ENCODE measurements at regions not wholly inside any gene's neighbourhood (a gene's known extent, or its start where the extent isn't known, plus 50 kb on each side); places are given as distances from the start of the nearest gene placed in this dataset.

DNA sequence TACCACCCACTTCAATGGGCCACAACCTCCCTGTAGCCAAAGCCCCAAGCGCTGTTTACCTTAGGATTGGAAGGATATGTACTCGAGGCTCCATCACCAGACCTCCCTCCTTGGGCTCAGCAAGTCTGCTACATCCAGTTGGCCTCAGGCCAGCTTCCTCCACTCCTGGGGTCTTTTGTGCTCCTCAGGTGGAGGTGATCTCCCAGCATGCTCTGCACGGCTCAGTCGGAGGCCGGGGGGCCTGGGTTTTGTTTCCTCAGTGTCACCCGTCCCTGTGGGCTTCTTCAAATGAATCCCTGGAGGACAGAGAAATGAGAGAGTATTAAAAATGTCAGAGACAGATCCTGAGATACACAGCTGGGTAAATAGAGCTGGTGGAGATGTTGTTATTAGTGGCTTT is 723.1 kb upstream of the TBX3 start:
- Histone ChIP-seq H3K9me2 (ENCODE audit: insufficient read depth) (no peaks in the 10 kb centered on the region), H3K9ac (ENCODE audit: low read length) (no peak overlapping the region), H3K4me1 (ENCODE audit: control insufficient read depth in 1 of 2, insufficient read depth in 2 of 2, low read length in 2 of 2) (0 out of 4 replicates have a peak, but pooled peaks cover 0 to 4% of the 10 kb centered on the region in 2 experiments), H3K27me3 (ENCODE audit: insufficient read depth, low read length) (no peaks in the 10 kb centered on the region; the same call in 1 of the 2 replicates), H3K79me2 (ENCODE audit: insufficient read depth, low read length) (no peaks in the 10 kb centered on the region), H2AFZ (ENCODE audit: low read depth, low read length, poor library complexity, severe bottlenecking) (no peak overlapping the region), H3K27ac (ENCODE audit: low read depth, low read length) (no peak overlapping the region), H4K20me1 (ENCODE audit: insufficient read depth) (no peaks in the 10 kb centered on the region), H3K36me3 (ENCODE audit: control insufficient read depth in 1 of 2, insufficient read depth in 2 of 2, low read length in 2 of 2) (no peaks in the 10 kb centered on the region), H3K9me3 (ENCODE audit: control insufficient read depth in 1 of 2, insufficient read depth in 1 of 2, low read depth in 1 of 2, low read length in 2 of 2) (no peaks in the 10 kb centered on the region), H3K4me3 (replicated peaks in 1 of 2; ENCODE audit: low read depth in 1 of 2, low read length in 2 of 2) (no peak overlapping the region), H3K4me2 (ENCODE audit: low read length) (no peak overlapping the region)
- ChIA-PET POLR2A (no interaction called here), RAD21 (ENCODE audit: low non-redundant PET in 1 of 2, low total read pairs in 2 of 2, uncharacterized antibody in 2 of 2, unreplicated experiment in 2 of 2) (no interaction called here), CTCF (no interaction called here)
- no peak for TF ChIP-seq EGR1 (IDR thresholded peaks at IDR 0.05; ENCODE audit: low read depth)
- TF ChIP-seq POLR2AphosphoS5 (IDR thresholded peaks at IDR 0.05; ENCODE audit: low read depth, low read length) = no peak
- no peak for TF ChIP-seq ZNF274 (IDR thresholded peaks at IDR 0.05; ENCODE audit: low read depth, low read length)
- TF ChIP-seq EZH2 (IDR thresholded peaks at IDR 0.05) = no peak
- TF ChIP-seq FOSL1 (IDR thresholded peaks at IDR 0.05; ENCODE audit: low read depth) = no peak
- TF ChIP-seq TCF7L2 (IDR thresholded peaks at IDR 0.05; ENCODE audit: borderline replicate concordance, extremely low read depth, insufficient read depth, insufficient read length) = no peak
- TF ChIP-seq ZFX (IDR thresholded peaks at IDR 0.05) = no peak
- TF ChIP-seq REST (IDR thresholded peaks at IDR 0.05; ENCODE audit: low read depth) = no peak
- TF ChIP-seq, protein P1, sequence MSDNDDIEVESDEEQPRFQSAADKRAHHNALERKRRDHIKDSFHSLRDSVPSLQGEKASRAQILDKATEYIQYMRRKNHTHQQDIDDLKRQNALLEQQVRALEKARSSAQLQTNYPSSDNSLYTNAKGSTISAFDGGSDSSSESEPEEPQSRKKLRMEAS (IDR thresholded peaks at IDR 0.05) = no peak
- TF ChIP-seq JUND (IDR thresholded peaks at IDR 0.05) = no peak
- TF ChIP-seq SP1 (IDR thresholded peaks at IDR 0.05; ENCODE audit: low read depth) = no peak
- TF ChIP-seq POLR2A (IDR thresholded peaks at IDR 0.05; ENCODE audit: borderline replicate concordance, extremely low read depth, insufficient read depth, insufficient read length) = no peak
- TF ChIP-seq, protein P2, sequence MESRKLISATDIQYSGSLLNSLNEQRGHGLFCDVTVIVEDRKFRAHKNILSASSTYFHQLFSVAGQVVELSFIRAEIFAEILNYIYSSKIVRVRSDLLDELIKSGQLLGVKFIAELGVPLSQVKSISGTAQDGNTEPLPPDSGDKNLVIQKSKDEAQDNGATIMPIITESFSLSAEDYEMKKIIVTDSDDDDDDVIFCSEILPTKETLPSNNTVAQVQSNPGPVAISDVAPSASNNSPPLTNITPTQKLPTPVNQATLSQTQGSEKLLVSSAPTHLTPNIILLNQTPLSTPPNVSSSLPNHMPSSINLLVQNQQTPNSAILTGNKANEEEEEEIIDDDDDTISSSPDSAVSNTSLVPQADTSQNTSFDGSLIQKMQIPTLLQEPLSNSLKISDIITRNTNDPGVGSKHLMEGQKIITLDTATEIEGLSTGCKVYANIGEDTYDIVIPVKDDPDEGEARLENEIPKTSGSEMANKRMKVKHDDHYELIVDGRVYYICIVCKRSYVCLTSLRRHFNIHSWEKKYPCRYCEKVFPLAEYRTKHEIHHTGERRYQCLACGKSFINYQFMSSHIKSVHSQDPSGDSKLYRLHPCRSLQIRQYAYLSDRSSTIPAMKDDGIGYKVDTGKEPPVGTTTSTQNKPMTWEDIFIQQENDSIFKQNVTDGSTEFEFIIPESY (IDR thresholded peaks at IDR 0.05; ENCODE audit: extremely low read depth, insufficient replicate concordance, low read length) = no peak
- no peak for TF ChIP-seq EZH2phosphoT487 (IDR thresholded peaks at IDR 0.05; ENCODE audit: borderline replicate concordance)
- TF ChIP-seq SIN3A (IDR thresholded peaks at IDR 0.05; ENCODE audit: low read depth) = no peak
- no peak for TF ChIP-seq RAD21 (IDR thresholded peaks at IDR 0.05; ENCODE audit: low read depth)
- TF ChIP-seq, protein P3, sequence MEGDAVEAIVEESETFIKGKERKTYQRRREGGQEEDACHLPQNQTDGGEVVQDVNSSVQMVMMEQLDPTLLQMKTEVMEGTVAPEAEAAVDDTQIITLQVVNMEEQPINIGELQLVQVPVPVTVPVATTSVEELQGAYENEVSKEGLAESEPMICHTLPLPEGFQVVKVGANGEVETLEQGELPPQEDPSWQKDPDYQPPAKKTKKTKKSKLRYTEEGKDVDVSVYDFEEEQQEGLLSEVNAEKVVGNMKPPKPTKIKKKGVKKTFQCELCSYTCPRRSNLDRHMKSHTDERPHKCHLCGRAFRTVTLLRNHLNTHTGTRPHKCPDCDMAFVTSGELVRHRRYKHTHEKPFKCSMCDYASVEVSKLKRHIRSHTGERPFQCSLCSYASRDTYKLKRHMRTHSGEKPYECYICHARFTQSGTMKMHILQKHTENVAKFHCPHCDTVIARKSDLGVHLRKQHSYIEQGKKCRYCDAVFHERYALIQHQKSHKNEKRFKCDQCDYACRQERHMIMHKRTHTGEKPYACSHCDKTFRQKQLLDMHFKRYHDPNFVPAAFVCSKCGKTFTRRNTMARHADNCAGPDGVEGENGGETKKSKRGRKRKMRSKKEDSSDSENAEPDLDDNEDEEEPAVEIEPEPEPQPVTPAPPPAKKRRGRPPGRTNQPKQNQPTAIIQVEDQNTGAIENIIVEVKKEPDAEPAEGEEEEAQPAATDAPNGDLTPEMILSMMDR (IDR thresholded peaks at IDR 0.05 in 2 of 3, conservative IDR thresholded peaks at IDR 0.05 in 1 of 3; ENCODE audit: borderline replicate concordance in 1 of 3, insufficient read depth in 1 of 3, low read depth in 2 of 3, low read length in 2 of 3) = no peak
- ATAC-seq = no peak
- intact Hi-C loops (cut with micrococcal nuclease) = no loop called here
- no TSS peak for BruUV-seq (replicated peaks)
- no peak for DNase-seq (ENCODE audit: low read depth, low spot score)

Data from HCT116 (cell line).